CD4-positive, alpha-beta T cell (primary cell): ENCODE measurements at regions not wholly inside any gene's neighbourhood (a gene's known extent, or its start where the extent isn't known, plus 50 kb on each side); places are given as distances from the start of the nearest gene placed in this dataset.
"Not testable (repeated sequence)": the region's sequence is repeated elsewhere in the genome, so short reads cannot be mapped to it uniquely, and the experiment has no call there.

ENCODE experiments used
- ATAC-seq: fragments of 200-7000 bp; cut with Tn5 transposase; one replicate; pipeline ENCODE4 v1.10.0; 2022; ENCODE audit warnings: mild to moderate bottlenecking; ENCODE audit not compliant: poor library complexity
- CTCF ChIA-PET: fragments of 350-600 bp; sonication (Branson Sonifier 250); formaldehyde crosslinking; loops from one replicate; lab custom pipeline; 2021; ENCODE audit warnings: antibody characterized with exemption, inconsistent platforms; lab: Charles Lee
- POLR2A ChIA-PET: fragments of 350-600 bp; sonication (Branson Sonifier 250); formaldehyde crosslinking; loops from one replicate; lab custom pipeline; 2021; ENCODE audit warnings: antibody characterized with exemption, inconsistent platforms; lab: Charles Lee
- DNase-seq, 14 experiments: peaks; one replicate each; pipeline ENCODE4 v3.0.0-alpha.2; 2013 to 2020; ENCODE audit warnings: mixed read lengths in 2 of 14
- H3K27ac ChIP-seq, 2 donors: one replicate each; pipeline versions ENCODE4 v1.5.1 to v1.7.0; 2013; ENCODE audit warnings: low read length in 2 of 2, low read depth in 1 of 2, mild to moderate bottlenecking in 1 of 2
- H3K27me3 ChIP-seq, 2 experiments: 1 replicate in 1 of 2; 2 replicates in 1 of 2; pipeline versions ENCODE4 v1.6.1 to v1.7.0; 2013; ENCODE audit warnings: low read length in 2 of 2, control low read depth in 1 of 2, mild to moderate bottlenecking in 1 of 2, moderate library complexity in 1 of 2; ENCODE audit not compliant: insufficient read depth in 2 of 2, control insufficient read depth in 1 of 2
- H3K36me3 ChIP-seq: one replicate; pipeline ENCODE4 v1.6.1; 2013; ENCODE audit warnings: low read length, control low read depth; ENCODE audit not compliant: insufficient read depth
- H3K4me1 ChIP-seq: one replicate; pipeline ENCODE4 v1.6.1; 2013; ENCODE audit warnings: low read length, control low read depth; ENCODE audit not compliant: insufficient read depth
- H3K4me3 ChIP-seq: one replicate; pipeline ENCODE4 v1.5.1; 2013; ENCODE audit warnings: mild to moderate bottlenecking, low read length, moderate library complexity
- H3K9me3 ChIP-seq, 2 experiments: 1 replicate in 1 of 2; 2 replicates in 1 of 2; pipeline versions ENCODE4 v1.6.1 to v1.7.0; 2013; ENCODE audit warnings: low read length in 2 of 2, mild to moderate bottlenecking in 2 of 2, control low read depth in 1 of 2, moderate library complexity in 1 of 2; ENCODE audit not compliant: control insufficient read depth in 1 of 2, insufficient read depth in 1 of 2
- H3K27ac Mint-ChIP-seq: one replicate; pipeline ENCODE4 v1.8.0; 2020; ENCODE audit warnings: mixed read lengths
- H3K27me3 Mint-ChIP-seq: one replicate; pipeline ENCODE4 v1.8.0; 2021; ENCODE audit warnings: mixed read lengths
- H3K36me3 Mint-ChIP-seq: one replicate; pipeline ENCODE4 v1.8.0; 2021; ENCODE audit warnings: low read depth, mixed read lengths
- H3K4me1 Mint-ChIP-seq: one replicate; pipeline ENCODE4 v1.8.0; 2021; ENCODE audit warnings: low read depth, mixed read lengths
- H3K4me3 Mint-ChIP-seq: one replicate; pipeline ENCODE4 v1.8.0; 2020; ENCODE audit warnings: mild to moderate bottlenecking, mixed read lengths
- H3K9me3 Mint-ChIP-seq: one replicate; pipeline ENCODE4 v1.8.0; 2020; ENCODE audit warnings: mixed read lengths
- CTCF ChIP-seq: fragments of 200-600 bp; IDR thresholded peaks from one replicate; pipeline ENCODE4 v1.8.0; 2022; ENCODE audit warnings: antibody characterized with exemption, mild to moderate bottlenecking
- intact Hi-C, 2 experiments: fragments of 100-400 bp; cut with DNase I in 1 of 2; cut with micrococcal nuclease in 1 of 2; formaldehyde crosslinking; loops; one replicate each; pipeline versions ENCODE4 v1.15.1 to v1.9.0; 2023 to 2025; cut with DNase I, micrococcal nuclease

GRCh38 chr10:21285742-21286331, 239.6 kb downstream of the SKIDA1 start:
- Mint-ChIP-seq H3K4me3 (no peak overlapping the region), H3K27me3 (peaks cover 20% of the 10 kb centered on the region), H3K36me3 (no peaks in the 10 kb centered on the region), H3K4me1 (no peaks in the 10 kb centered on the region), H3K9me3 (no peaks in the 10 kb centered on the region), H3K27ac (no peak overlapping the region)
- no peak overlapping the region for H3K4me3 ChIP-seq
- no peak for TF ChIP-seq CTCF
- H3K4me1 ChIP-seq: no peaks in the 10 kb centered on the region
- ChIA-PET POLR2A (no interaction called here), CTCF (no interaction called here)
- peaks cover 0 to under 1% of the 10 kb centered on the region in 2 experiments for H3K27me3 ChIP-seq
- ATAC-seq: no peak
- no peaks in the 10 kb centered on the region for H3K9me3 ChIP-seq
- DNase-seq: no peak
- no peaks in the 10 kb centered on the region for H3K36me3 ChIP-seq
- intact Hi-C loops: no loop called here
- no peak overlapping the region for H3K27ac ChIP-seq

GRCh38 chr10:21285207-21285606, 240.3 kb downstream of the SKIDA1 start:
- intact Hi-C loops: no loop called here
- Histone ChIP-seq H3K4me1 (no peaks in the 10 kb centered on the region), H3K4me3 (no peak overlapping the region), H3K36me3 (no peaks in the 10 kb centered on the region), H3K27me3 (no peaks in the 10 kb centered on the region), H3K9me3 (no peaks in the 10 kb centered on the region), H3K27ac (no peak overlapping the region)
- Mint-ChIP-seq H3K27ac (no peak overlapping the region), H3K4me3 (no peak overlapping the region), H3K27me3 (peaks cover 19% of the 10 kb centered on the region), H3K9me3 (no peaks in the 10 kb centered on the region), H3K36me3 (no peaks in the 10 kb centered on the region), H3K4me1 (no peaks in the 10 kb centered on the region)
- no peak for TF ChIP-seq CTCF
- CTCF ChIA-PET: no interaction called here
- ATAC-seq (no peak), DNase-seq (no peak)
- POLR2A ChIA-PET: no interaction called here

- H3K4me3 Mint-ChIP-seq: no peak overlapping the region
- Histone ChIP-seq H3K36me3 (no peaks in the 10 kb centered on the region), H3K27ac (no peak overlapping the region), H3K27me3 (no peaks in the 10 kb centered on the region), H3K9me3 (no peaks in the 10 kb centered on the region), H3K4me1 (no peaks in the 10 kb centered on the region), H3K4me3 (no peak overlapping the region)
- no peaks in the 10 kb centered on the region for H3K36me3 Mint-ChIP-seq
- no peak for DNase-seq
- no peak for TF ChIP-seq CTCF
- no peak overlapping the region for H3K27ac Mint-ChIP-seq
- ChIA-PET POLR2A (no interaction called here), CTCF (no interaction called here)
- no peaks in the 10 kb centered on the region for H3K9me3 Mint-ChIP-seq
- no peaks in the 10 kb centered on the region for H3K4me1 Mint-ChIP-seq
- H3K27me3 Mint-ChIP-seq: peaks cover 22% of the 10 kb centered on the region
- no peak for ATAC-seq
- intact Hi-C loops: loop anchor here in 1 of 2 experiments (5.0 kb wide), 1 partner anchor 668 kb away; no protein-coding TSS in a partner anchor
Measured at GRCh38 chr10:21284301-21284700, 241.2 kb downstream of the SKIDA1 start.

GRCh38 chr10:21283053-21283452, 242.4 kb downstream of the SKIDA1 start:
- H3K36me3 ChIP-seq, H3K4me3 Mint-ChIP-seq, H3K4me3 ChIP-seq, DNase-seq, H3K9me3 ChIP-seq, H3K27ac Mint-ChIP-seq, H3K4me1 Mint-ChIP-seq, H3K9me3 Mint-ChIP-seq, H3K27me3 ChIP-seq, CTCF ChIA-PET, H3K36me3 Mint-ChIP-seq, H3K27ac ChIP-seq, H3K4me1 ChIP-seq, ATAC-seq, POLR2A ChIA-PET: not testable (repeated sequence)
- peaks cover 22% of the 10 kb centered on the region for H3K27me3 Mint-ChIP-seq
- intact Hi-C loops: loop anchor here in 1 of 2 experiments (5.0 kb wide), 1 partner anchor 669 kb away; no protein-coding TSS in a partner anchor
